ENCODE measurements at regions not wholly inside any gene's neighbourhood (a gene's known extent, or its start where the extent isn't known, plus 50 kb on each side); places are given as distances from the start of the nearest gene placed in this dataset.

DNA sequence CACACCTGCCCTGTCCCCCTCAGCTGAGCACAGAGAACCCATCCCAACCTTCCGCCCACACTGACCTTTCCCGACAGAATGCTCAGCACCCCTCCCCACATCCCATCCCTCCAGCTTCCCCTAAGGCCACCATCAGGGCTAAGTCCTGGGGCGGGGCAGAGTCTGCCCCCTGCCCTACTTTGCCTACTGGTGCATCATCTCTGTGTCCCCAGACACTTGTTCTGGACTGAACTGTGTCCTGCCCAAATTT lies 109.8 kb downstream of the CTTN start:
- H3K4me3 Mint-ChIP-seq (ENCODE audit: unreplicated experiment), result no peak overlapping the region
- no peaks in the 10 kb centered on the region for H3K27me3 ChIP-seq (replicated peaks; ENCODE audit: control insufficient read depth, insufficient read depth, low read length)
- H3K9me3 ChIP-seq, result peaks cover 9% of the 10 kb centered on the region
- no peaks in the 10 kb centered on the region for H3K4me1 ChIP-seq
- H3K4me1 Mint-ChIP-seq (ENCODE audit: low read depth, unreplicated experiment), result no peaks in the 10 kb centered on the region
- no peak overlapping the region for H3K27ac Mint-ChIP-seq (ENCODE audit: unreplicated experiment)
- intact Hi-C loops (cut with micrococcal nuclease; ENCODE audit: unreplicated experiment), result no loop called here
- H3K36me3 Mint-ChIP-seq (ENCODE audit: insufficient read depth, unreplicated experiment), result peaks cover 21% of the 10 kb centered on the region
- ChIA-PET POLR2A (no interaction called here), CTCF (no interaction called here)
- H3K36me3 ChIP-seq (ENCODE audit: control insufficient read depth, insufficient read depth, low read length), result no peaks in the 10 kb centered on the region
- H3K4me3 ChIP-seq (ENCODE audit: low read depth, low read length), result no peak overlapping the region
- H3K9me3 Mint-ChIP-seq (ENCODE audit: unreplicated experiment), result peaks cover 16% of the 10 kb centered on the region
- H3K27me3 Mint-ChIP-seq (ENCODE audit: insufficient read depth, unreplicated experiment), result no peaks in the 10 kb centered on the region
- TF ChIP-seq, protein P1, sequence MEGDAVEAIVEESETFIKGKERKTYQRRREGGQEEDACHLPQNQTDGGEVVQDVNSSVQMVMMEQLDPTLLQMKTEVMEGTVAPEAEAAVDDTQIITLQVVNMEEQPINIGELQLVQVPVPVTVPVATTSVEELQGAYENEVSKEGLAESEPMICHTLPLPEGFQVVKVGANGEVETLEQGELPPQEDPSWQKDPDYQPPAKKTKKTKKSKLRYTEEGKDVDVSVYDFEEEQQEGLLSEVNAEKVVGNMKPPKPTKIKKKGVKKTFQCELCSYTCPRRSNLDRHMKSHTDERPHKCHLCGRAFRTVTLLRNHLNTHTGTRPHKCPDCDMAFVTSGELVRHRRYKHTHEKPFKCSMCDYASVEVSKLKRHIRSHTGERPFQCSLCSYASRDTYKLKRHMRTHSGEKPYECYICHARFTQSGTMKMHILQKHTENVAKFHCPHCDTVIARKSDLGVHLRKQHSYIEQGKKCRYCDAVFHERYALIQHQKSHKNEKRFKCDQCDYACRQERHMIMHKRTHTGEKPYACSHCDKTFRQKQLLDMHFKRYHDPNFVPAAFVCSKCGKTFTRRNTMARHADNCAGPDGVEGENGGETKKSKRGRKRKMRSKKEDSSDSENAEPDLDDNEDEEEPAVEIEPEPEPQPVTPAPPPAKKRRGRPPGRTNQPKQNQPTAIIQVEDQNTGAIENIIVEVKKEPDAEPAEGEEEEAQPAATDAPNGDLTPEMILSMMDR (IDR thresholded peaks at IDR 0.05; ENCODE audit: insufficient read depth in 1 of 2, low read depth in 1 of 2, low read length in 1 of 2, severe bottlenecking in 1 of 2, unreplicated experiment in 1 of 2), result no peak
- no peak for DNase-seq
- no TSS peak for BruUV-seq (replicated peaks)

DNA sequence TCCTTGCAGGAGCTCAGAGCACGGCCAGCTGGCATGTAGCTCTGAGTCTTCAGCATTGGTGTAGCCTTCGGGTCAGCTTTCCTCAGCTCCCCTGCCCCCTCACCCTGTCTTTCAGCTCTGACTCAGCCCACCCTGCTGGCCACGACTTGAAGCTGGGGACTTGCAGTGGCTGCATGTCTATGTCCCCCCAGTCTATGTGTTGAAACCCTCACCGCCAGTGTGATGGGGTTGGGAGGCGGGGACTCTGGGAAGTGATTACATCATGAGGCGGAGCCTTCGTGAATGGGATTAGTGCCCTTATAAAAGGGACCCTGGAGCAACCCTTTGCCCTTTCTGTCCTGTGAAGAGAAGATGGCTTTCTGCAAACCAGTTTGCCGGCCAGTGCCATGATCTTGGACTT lies 111.1 kb downstream of the CTTN start:
- POLR2A ChIA-PET, result no interaction called here
- Histone ChIP-seq H3K4me1 (no peaks in the 10 kb centered on the region), H3K27me3 (replicated peaks; ENCODE audit: control insufficient read depth, insufficient read depth, low read length) (no peaks in the 10 kb centered on the region), H3K9me3 (peaks cover 21% of the 10 kb centered on the region), H3K4me3 (ENCODE audit: low read depth, low read length) (no peak overlapping the region), H3K36me3 (ENCODE audit: control insufficient read depth, insufficient read depth, low read length) (no peaks in the 10 kb centered on the region)
- Mint-ChIP-seq H3K36me3 (ENCODE audit: insufficient read depth, unreplicated experiment) (peaks cover 21% of the 10 kb centered on the region), H3K4me1 (ENCODE audit: low read depth, unreplicated experiment) (no peaks in the 10 kb centered on the region), H3K9me3 (ENCODE audit: unreplicated experiment) (peaks cover 30% of the 10 kb centered on the region), H3K4me3 (ENCODE audit: unreplicated experiment) (no peak overlapping the region), H3K27ac (ENCODE audit: unreplicated experiment) (no peak overlapping the region), H3K27me3 (ENCODE audit: insufficient read depth, unreplicated experiment) (no peaks in the 10 kb centered on the region)
- no TSS peak for BruUV-seq (replicated peaks)
- CTCF ChIA-PET, result no interaction called here
- intact Hi-C loops (cut with micrococcal nuclease; ENCODE audit: unreplicated experiment), result no loop called here
- no peak for DNase-seq
- TF ChIP-seq, protein P1 (IDR thresholded peaks at IDR 0.05; ENCODE audit: insufficient read depth in 1 of 2, low read depth in 1 of 2, low read length in 1 of 2, severe bottlenecking in 1 of 2, unreplicated experiment in 1 of 2), result no peak

DNA sequence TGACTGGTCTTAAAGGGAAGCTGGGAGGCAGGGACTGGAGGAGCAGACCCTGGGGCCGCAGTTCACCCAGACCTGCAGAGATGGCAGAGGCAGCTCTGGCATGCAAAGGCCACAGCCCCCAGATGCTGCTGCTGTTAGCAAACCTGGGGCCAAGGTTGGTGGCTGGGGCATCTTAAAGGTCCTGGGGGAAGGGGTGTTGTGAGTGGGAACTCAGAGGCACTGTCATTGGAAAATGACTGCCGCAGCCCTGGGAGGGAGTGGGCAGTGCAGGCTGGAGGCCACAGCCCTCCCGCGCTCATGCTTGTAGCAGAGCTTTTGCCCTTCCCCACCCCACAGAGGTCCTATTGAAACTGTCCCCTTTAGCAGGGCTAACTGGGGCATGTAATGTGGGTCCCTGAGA lies 111.8 kb downstream of the CTTN start:
- POLR2A ChIA-PET, result no interaction called here
- Histone ChIP-seq H3K4me3 (ENCODE audit: low read depth, low read length) (no peak overlapping the region), H3K27me3 (replicated peaks; ENCODE audit: control insufficient read depth, insufficient read depth, low read length) (no peaks in the 10 kb centered on the region), H3K36me3 (ENCODE audit: control insufficient read depth, insufficient read depth, low read length) (no peaks in the 10 kb centered on the region), H3K4me1 (no peaks in the 10 kb centered on the region), H3K9me3 (peaks cover 26% of the 10 kb centered on the region)
- DNase-seq, result no peak
- Mint-ChIP-seq H3K36me3 (ENCODE audit: insufficient read depth, unreplicated experiment) (peaks cover 21% of the 10 kb centered on the region), H3K4me3 (ENCODE audit: unreplicated experiment) (no peak overlapping the region), H3K9me3 (ENCODE audit: unreplicated experiment) (peaks cover 35% of the 10 kb centered on the region), H3K4me1 (ENCODE audit: low read depth, unreplicated experiment) (no peaks in the 10 kb centered on the region), H3K27ac (ENCODE audit: unreplicated experiment) (no peak overlapping the region), H3K27me3 (ENCODE audit: insufficient read depth, unreplicated experiment) (no peaks in the 10 kb centered on the region)
- TF ChIP-seq, protein P1 (IDR thresholded peaks at IDR 0.05; ENCODE audit: insufficient read depth in 1 of 2, low read depth in 1 of 2, low read length in 1 of 2, severe bottlenecking in 1 of 2, unreplicated experiment in 1 of 2), result no peak
- intact Hi-C loops (cut with micrococcal nuclease; ENCODE audit: unreplicated experiment), result no loop called here
- no TSS peak for BruUV-seq (replicated peaks)
- CTCF ChIA-PET, result interaction anchor here (1.6 kb wide), 1 partner anchor 42 kb away, joined by 3 read pairs; no protein-coding TSS in a partner anchor

All from Caco-2 (cell line).